GM18502 (cell line): ENCODE measurements at regions not wholly inside any gene's neighbourhood (a gene's known extent, or its start where the extent isn't known, plus 50 kb on each side); places are given as distances from the start of the nearest gene placed in this dataset.
"Not testable (repeated sequence)": the region's sequence is repeated elsewhere in the genome, so short reads cannot be mapped to it uniquely, and the experiment has no call there.

Experiments used
- ATAC-seq: cut with Tn5 transposase; IDR thresholded peaks from one replicate; pipeline ENCODE4 v1.9.1; 2021; ENCODE audit warnings: mild to moderate bottlenecking; ENCODE audit not compliant: unreplicated experiment, poor library complexity

- ATAC-seq, result not testable (repeated sequence)
Measured at GRCh38 chr16:16610389-16610967, 231.5 kb downstream of the NPIPA7 start.

GRCh38 chr16:16613212-16613611 is 234.3 kb downstream of the NPIPA7 start:
- not testable (repeated sequence) for ATAC-seq

- not testable (repeated sequence) for ATAC-seq
Measured at GRCh38 chr16:16614484-16614883, 235.5 kb downstream of the NPIPA7 start.

GRCh38 chr16:16618963-16619465 is 240.1 kb downstream of the NPIPA7 start:
- not testable (repeated sequence) for ATAC-seq

- ATAC-seq, result not testable (repeated sequence)
Measured at GRCh38 chr16:16624367-16624766, 245.4 kb downstream of the NPIPA7 start.

GRCh38 chr16:16625140-16625539 is 246.2 kb downstream of the NPIPA7 start:
- ATAC-seq, result not testable (repeated sequence)

GRCh38 chr16:16627865-16628264 is 248.9 kb downstream of the NPIPA7 start:
- ATAC-seq, result not testable (repeated sequence)

- ATAC-seq, result not testable (repeated sequence)
Measured at GRCh38 chr16:16638231-16638630, 259.3 kb downstream of the NPIPA7 start.

- not testable (repeated sequence) for ATAC-seq
Measured at GRCh38 chr16:16638714-16639113, 259.8 kb downstream of the NPIPA7 start.

- ATAC-seq, result not testable (repeated sequence)
Measured at GRCh38 chr16:16643828-16644227, 264.9 kb downstream of the NPIPA7 start.

- ATAC-seq, result not testable (repeated sequence)
Measured at GRCh38 chr16:16648002-16648401, 269.1 kb downstream of the NPIPA7 start.

GRCh38 chr16:16672180-16672812 is 293.4 kb downstream of the NPIPA7 start:
- not testable (repeated sequence) for ATAC-seq

GRCh38 chr16:16674820-16675219 is 295.9 kb downstream of the NPIPA7 start:
- not testable (repeated sequence) for ATAC-seq

GRCh38 chr16:16721849-16722248 is 342.9 kb downstream of the NPIPA7 start:
- ATAC-seq, result not testable (repeated sequence)

GRCh38 chr16:16722666-16723065 is 343.7 kb downstream of the NPIPA7 start:
- ATAC-seq, result not testable (repeated sequence)

- ATAC-seq, result not testable (repeated sequence)
Measured at GRCh38 chr16:16723819-16724519, 345.0 kb downstream of the NPIPA7 start.

- not testable (repeated sequence) for ATAC-seq
Measured at GRCh38 chr16:16727048-16727447, 348.1 kb downstream of the NPIPA7 start.

- ATAC-seq, result not testable (repeated sequence)
Measured at GRCh38 chr16:16742573-16742972, 363.6 kb downstream of the NPIPA7 start.

GRCh38 chr16:16754992-16755667 is 376.2 kb downstream of the NPIPA7 start:
- not testable (repeated sequence) for ATAC-seq

- ATAC-seq, result no peak
Measured at GRCh38 chr16:16763449-16763848, 384.5 kb downstream of the NPIPA7 start.
